BLaER1 (cell line): ENCODE measurements at regions not wholly inside any gene's neighbourhood (a gene's known extent, or its start where the extent isn't known, plus 50 kb on each side); places are given as distances from the start of the nearest gene placed in this dataset.
A peak's percentile ranks its signal among the peaks of the same experiment; 100 is the strongest.

Experiments used
- H3K27ac ChIP-seq: shearing (Covaris generic); formaldehyde crosslinking; 2 replicates; pipeline ENCODE4 v1.8.1; 2022
- H3K27me3 ChIP-seq: shearing (Covaris generic); formaldehyde crosslinking; 2 replicates; pipeline ENCODE4 v1.8.1; 2022
- H3K36me3 ChIP-seq: shearing (Covaris generic); formaldehyde crosslinking; 2 replicates; pipeline ENCODE4 v1.8.1; 2022
- H3K4me1 ChIP-seq: shearing (Covaris generic); formaldehyde crosslinking; 2 replicates; pipeline ENCODE4 v1.8.1; 2022
- H3K4me2 ChIP-seq: shearing (Covaris generic); formaldehyde crosslinking; 2 replicates; pipeline ENCODE4 v1.8.1; 2022
- H3K4me3 ChIP-seq: shearing (Covaris generic); formaldehyde crosslinking; 2 replicates; pipeline ENCODE4 v1.8.1; 2022
- H3K9ac ChIP-seq: shearing (Covaris generic); formaldehyde crosslinking; 2 replicates; pipeline ENCODE4 v1.8.1; 2022
- H3K9me3 ChIP-seq: shearing (Covaris generic); formaldehyde crosslinking; 2 replicates; pipeline ENCODE4 v1.8.1; 2022
- H4K20me1 ChIP-seq: shearing (Covaris generic); formaldehyde crosslinking; 2 replicates; pipeline ENCODE4 v1.8.1; 2022
- Cebpa-rat ChIP-seq: shearing (Covaris generic); IDR thresholded peaks from 2 replicates; pipeline ENCODE4 v1.8.1; 2022

DNA sequence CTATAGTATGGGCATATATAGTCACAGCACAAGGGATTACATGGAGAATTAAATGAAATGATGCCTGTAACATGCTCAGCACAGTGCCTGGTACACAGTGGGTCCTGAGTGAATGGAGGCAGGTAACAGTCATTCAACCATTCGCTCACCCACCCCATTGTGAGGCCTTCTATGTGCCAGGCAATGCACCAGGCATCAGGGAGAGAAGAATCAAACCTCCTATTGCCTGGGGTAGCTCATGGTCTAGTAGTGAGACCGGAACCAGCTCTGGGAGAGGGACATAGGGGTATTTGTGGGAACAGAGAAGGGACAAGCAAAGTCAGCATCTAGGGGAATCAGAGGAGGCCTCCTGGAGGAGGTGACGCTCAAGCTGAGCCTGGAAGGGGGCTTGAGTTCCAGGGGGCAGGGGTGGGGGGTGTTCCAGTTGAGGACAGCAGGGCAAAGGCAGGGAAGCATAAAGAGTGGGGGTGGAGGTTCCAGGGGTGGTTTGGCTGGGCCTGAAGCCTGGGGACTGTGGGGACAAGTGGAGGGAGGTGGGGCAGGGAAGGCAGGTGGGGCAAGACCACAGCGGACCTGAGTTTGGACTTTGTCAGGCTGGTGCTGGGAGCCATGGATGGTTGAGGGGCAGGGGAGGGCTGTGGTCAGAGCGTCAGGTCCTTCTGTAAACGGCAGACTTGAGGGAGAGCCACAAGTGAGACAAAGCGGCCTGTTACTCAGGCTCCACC, 591.6 kb downstream of the PTPRU start:
- Histone ChIP-seq H3K4me1 (peaks cover 95% of the 10 kb centered on the region), H3K27me3 (no peaks in the 10 kb centered on the region), H4K20me1 (no peaks in the 10 kb centered on the region), H3K36me3 (no peaks in the 10 kb centered on the region), H3K4me3 (no peak overlapping the region), H3K27ac (peak overlapping the region; percentile 85), H3K9ac (peak overlapping the region; percentile 63), H3K4me2 (peak overlapping the region; percentile 79), H3K9me3 (no peaks in the 10 kb centered on the region)
- TF ChIP-seq Cebpa-rat = no peak

- TF ChIP-seq Cebpa-rat = no peak
- H4K20me1 ChIP-seq = no peaks in the 10 kb centered on the region
- no peaks in the 10 kb centered on the region for H3K9me3 ChIP-seq
- no peaks in the 10 kb centered on the region for H3K27me3 ChIP-seq
- 0 out of 2 replicates have a peak overlapping the region, but pooled peaks have one; percentile 1 for H3K9ac ChIP-seq
- peak overlapping the region; percentile 85 for H3K27ac ChIP-seq
- peaks cover 88% of the 10 kb centered on the region for H3K4me1 ChIP-seq
- no peaks in the 10 kb centered on the region for H3K36me3 ChIP-seq
- no peak overlapping the region for H3K4me3 ChIP-seq
- peak overlapping the region; percentile 79 for H3K4me2 ChIP-seq
Observed at GRCh38 chr1:29827237-29827750, 591.0 kb downstream of the PTPRU start.

DNA sequence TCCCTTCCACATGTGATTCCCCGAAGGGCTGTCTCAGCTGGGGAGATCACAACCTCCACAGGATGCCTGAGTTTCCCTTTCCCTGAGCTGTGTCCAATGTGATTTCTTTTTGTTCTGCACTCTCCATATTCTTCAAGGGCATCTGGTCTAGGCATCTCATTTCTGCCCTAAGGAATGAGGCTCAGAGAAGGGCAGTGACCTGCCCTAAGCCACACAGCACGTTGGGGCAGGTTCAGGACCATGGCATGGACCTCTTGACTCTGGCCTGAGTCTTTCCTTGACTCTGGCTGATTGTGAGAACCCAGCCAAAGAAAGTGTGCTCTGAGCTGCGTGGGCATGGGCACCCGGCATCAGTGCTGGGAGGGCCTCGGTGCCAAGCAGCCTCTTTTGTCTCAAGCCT, 590.3 kb downstream of the PTPRU start:
- Histone ChIP-seq H3K4me3 (no peak overlapping the region), H3K27ac (peak overlapping the region; percentile 85), H3K27me3 (no peaks in the 10 kb centered on the region), H3K9ac (no peak overlapping the region), H4K20me1 (no peaks in the 10 kb centered on the region), H3K9me3 (no peaks in the 10 kb centered on the region), H3K36me3 (no peaks in the 10 kb centered on the region), H3K4me2 (peak overlapping the region; percentile 79), H3K4me1 (peaks cover 82% of the 10 kb centered on the region)
- TF ChIP-seq Cebpa-rat = no peak

DNA sequence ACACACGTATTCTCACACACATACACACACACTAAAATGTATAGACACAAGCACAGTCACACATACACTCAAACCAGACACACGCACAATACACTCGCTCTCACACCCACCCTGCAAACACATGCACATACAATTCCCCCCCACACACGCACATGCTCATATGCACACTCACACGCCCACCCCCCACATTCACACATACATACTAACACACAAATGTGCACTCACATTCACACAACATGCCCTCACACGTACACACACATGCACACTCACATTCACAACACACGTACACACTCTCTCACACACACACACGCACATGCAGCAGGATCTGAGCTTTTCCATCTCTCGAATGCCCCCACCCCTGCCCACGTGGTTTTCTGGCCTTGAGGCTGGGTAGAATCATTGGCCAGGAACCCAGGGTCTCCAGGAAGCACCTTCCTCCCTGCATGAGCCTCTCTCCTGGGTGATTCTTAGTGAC, 589.7 kb downstream of the PTPRU start:
- H3K27me3 ChIP-seq = no peaks in the 10 kb centered on the region
- H3K27ac ChIP-seq = peak overlapping the region; percentile 85; the same call in 1 of the 2 replicates
- no peaks in the 10 kb centered on the region for H3K36me3 ChIP-seq
- no peaks in the 10 kb centered on the region for H4K20me1 ChIP-seq
- H3K9me3 ChIP-seq = no peaks in the 10 kb centered on the region
- TF ChIP-seq Cebpa-rat = no peak
- H3K4me1 ChIP-seq = peaks cover 75% of the 10 kb centered on the region
- peak overlapping the region; percentile 79 for H3K4me2 ChIP-seq
- no peak overlapping the region for H3K4me3 ChIP-seq
- H3K9ac ChIP-seq = no peak overlapping the region

DNA sequence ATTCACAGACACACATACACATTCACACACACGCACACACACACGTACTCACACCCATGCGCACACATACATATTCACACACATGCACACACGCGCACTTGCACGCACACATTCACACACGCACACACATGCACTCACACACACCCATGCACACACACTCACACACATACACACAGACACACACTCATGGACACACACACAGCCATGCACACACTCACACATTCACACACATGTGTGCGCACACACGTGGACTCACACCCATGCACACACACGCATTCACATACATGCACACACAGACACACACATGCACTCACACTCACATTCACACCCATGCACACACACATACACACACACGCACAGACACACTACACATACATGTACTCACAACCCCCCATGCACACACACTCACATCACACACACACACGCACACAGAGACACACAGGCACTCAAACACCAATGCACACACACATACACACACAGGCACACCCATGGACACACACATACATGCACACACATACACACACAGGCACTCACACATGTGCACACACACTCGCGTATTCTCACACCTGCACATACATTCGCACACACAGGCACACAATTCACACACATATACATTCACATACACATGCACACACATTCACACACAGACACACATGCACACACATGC, 589.1 kb downstream of the PTPRU start:
- H3K9me3 ChIP-seq = no peaks in the 10 kb centered on the region
- no peak overlapping the region for H3K27ac ChIP-seq
- peaks cover 69% of the 10 kb centered on the region for H3K4me1 ChIP-seq
- no peak overlapping the region for H3K9ac ChIP-seq
- H4K20me1 ChIP-seq = no peaks in the 10 kb centered on the region
- H3K4me2 ChIP-seq = peak overlapping the region; percentile 79
- no peak overlapping the region for H3K4me3 ChIP-seq
- TF ChIP-seq Cebpa-rat = no peak
- no peaks in the 10 kb centered on the region for H3K27me3 ChIP-seq
- no peaks in the 10 kb centered on the region for H3K36me3 ChIP-seq

GRCh38 chr1:29824511-29825273, 588.4 kb downstream of the PTPRU start:
- Histone ChIP-seq H3K4me2 (peak overlapping the region; percentile 51), H4K20me1 (no peaks in the 10 kb centered on the region), H3K36me3 (no peaks in the 10 kb centered on the region), H3K4me3 (no peak overlapping the region), H3K27ac (peak overlapping the region; percentile 51), H3K9me3 (0 out of 2 replicates have a peak, but pooled peaks cover 5% of the 10 kb centered on the region), H3K27me3 (no peaks in the 10 kb centered on the region), H3K4me1 (peaks cover 62% of the 10 kb centered on the region), H3K9ac (no peak overlapping the region)
- no peak for TF ChIP-seq Cebpa-rat

DNA sequence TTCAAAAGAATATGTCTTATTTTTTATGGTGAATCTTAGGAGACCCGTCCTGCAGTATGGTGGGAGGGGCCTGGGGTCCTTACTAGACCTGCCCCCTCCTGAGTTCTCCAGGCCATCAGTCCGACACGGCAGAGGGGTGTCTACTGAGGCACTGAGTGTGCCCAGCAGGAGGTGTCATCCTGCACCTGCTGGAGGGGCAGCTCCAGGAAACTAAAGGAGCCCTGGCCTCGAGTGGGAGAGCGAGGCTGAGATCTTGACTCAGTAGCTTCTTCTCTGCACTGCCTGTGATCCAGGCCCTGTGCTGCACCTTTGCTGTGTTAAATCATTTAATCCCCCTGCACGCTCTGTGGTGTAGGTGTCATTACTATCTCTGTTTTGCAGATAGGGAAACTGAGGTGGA, 587.7 kb downstream of the PTPRU start:
- Histone ChIP-seq H3K27ac (no peak overlapping the region), H4K20me1 (no peaks in the 10 kb centered on the region), H3K36me3 (no peaks in the 10 kb centered on the region), H3K4me1 (peaks cover 56% of the 10 kb centered on the region), H3K27me3 (no peaks in the 10 kb centered on the region), H3K9me3 (0 out of 2 replicates have a peak, but pooled peaks cover 5% of the 10 kb centered on the region), H3K4me3 (no peak overlapping the region), H3K9ac (no peak overlapping the region), H3K4me2 (peak overlapping the region; percentile 51)
- no peak for TF ChIP-seq Cebpa-rat

GRCh38 chr1:29823561-29823960, 587.2 kb downstream of the PTPRU start:
- no peak for TF ChIP-seq Cebpa-rat

GRCh38 chr1:29821605-29822004, 585.3 kb downstream of the PTPRU start:
- Histone ChIP-seq H3K9ac (no peak overlapping the region), H3K9me3 (0 out of 2 replicates have a peak, but pooled peaks cover 5% of the 10 kb centered on the region), H3K27ac (no peak overlapping the region), H3K36me3 (no peaks in the 10 kb centered on the region), H3K4me1 (peaks cover 31% of the 10 kb centered on the region), H3K4me3 (no peak overlapping the region), H3K4me2 (no peak overlapping the region), H3K27me3 (no peaks in the 10 kb centered on the region), H4K20me1 (no peaks in the 10 kb centered on the region)
- no peak for TF ChIP-seq Cebpa-rat

More at GRCh38 chr1:29823561-29823960, 587.2 kb downstream of the PTPRU start:
- Histone ChIP-seq H3K27me3 (no peaks in the 10 kb centered on the region), H4K20me1 (no peaks in the 10 kb centered on the region), H3K36me3 (no peaks in the 10 kb centered on the region), H3K4me3 (no peak overlapping the region), H3K4me2 (no peak overlapping the region), H3K27ac (no peak overlapping the region), H3K9ac (no peak overlapping the region), H3K4me1 (peaks cover 51% of the 10 kb centered on the region), H3K9me3 (0 out of 2 replicates have a peak, but pooled peaks cover 5% of the 10 kb centered on the region)
